Kidney (tissue), 13 donors: ENCODE measurements at regions not wholly inside any gene's neighbourhood (a gene's known extent, or its start where the extent isn't known, plus 50 kb on each side); places are given as distances from the start of the nearest gene placed in this dataset.
A peak's percentile ranks its signal among the peaks of the same experiment; 100 is the strongest.

ENCODE experiments used
- DNase-seq, 5 donors: peaks; one replicate each; pipeline ENCODE4 v3.0.0-alpha.2; 2013 to 2020
- FAIRE-seq: peaks from 2 replicates; lab custom pipeline; 2012; peaks lifted over from hg19 to GRCh38; lab: Jason Lieb, UNC
- H3K27ac ChIP-seq, 2 donors: one replicate each; pipeline ENCODE4 v1.7.0; 2013; ENCODE audit warnings: low read depth in 2 of 2, low read length in 2 of 2, inconsistent platforms in 1 of 2
- H3K27me3 ChIP-seq: one replicate; pipeline ENCODE4 v1.7.1; 2013; ENCODE audit warnings: low read length, inconsistent platforms; ENCODE audit not compliant: control insufficient read depth, insufficient read depth
- H3K36me3 ChIP-seq, 3 donors: one replicate each; pipeline versions ENCODE4 v1.7.0 to v1.7.1; 2013; ENCODE audit warnings: low read length in 3 of 3, control low read depth in 1 of 3, inconsistent platforms in 1 of 3; ENCODE audit not compliant: insufficient read depth in 3 of 3, control insufficient read depth in 2 of 3
- H3K4me1 ChIP-seq, 3 donors: one replicate each; pipeline versions ENCODE4 v1.7.0 to v1.7.1; 2013; ENCODE audit warnings: low read length in 3 of 3, inconsistent platforms in 1 of 3, low read depth in 1 of 3; ENCODE audit not compliant: control insufficient read depth in 2 of 3, insufficient read depth in 2 of 3
- H3K4me3 ChIP-seq, 3 donors: one replicate each; pipeline versions ENCODE4 v1.7.0 to v1.8.1; 2013; ENCODE audit warnings: low read length in 3 of 3, control low read depth in 1 of 3, inconsistent platforms in 1 of 3
- H3K9ac ChIP-seq, 3 donors: one replicate each; pipeline versions ENCODE4 v1.7.0 to v1.7.1; 2013; ENCODE audit warnings: low read length in 3 of 3, control low read depth in 1 of 3, inconsistent platforms in 1 of 3
- H3K9me3 ChIP-seq, 3 donors: one replicate each; pipeline versions ENCODE4 v1.7.0 to v1.7.1; 2013; ENCODE audit warnings: low read length in 3 of 3, control low read depth in 1 of 3, inconsistent platforms in 1 of 3; ENCODE audit not compliant: control insufficient read depth in 2 of 3, insufficient read depth in 1 of 3
- CTCF ChIP-seq: IDR thresholded peaks from 3 replicates; pipeline ENCODE4 v1.5.1; 2012; ENCODE audit warnings: mild to moderate bottlenecking, moderate library complexity, borderline replicate concordance; ENCODE audit not compliant: insufficient read depth; ENCODE audit errors: extremely low read depth
- intact Hi-C: fragments of 100-400 bp; cut with DNase I; formaldehyde crosslinking; loops from one replicate; pipeline ENCODE4 v1.11.1; 2022
- donor health status: control.
- donor health status: control.
- donor health status: control.
- donor health status: control.
- donor health status: control.
- donor health status: DM: yes; HTN: yes; CAD: no.
- donor health status: Normal renal cell carcinoma (clear cell type).

GRCh38 chr13:64075543-64076271 lies 2660.1 kb upstream of the PCDH20 start:
- H3K9me3 ChIP-seq, result no peaks in the 10 kb centered on the region
- no peaks in the 10 kb centered on the region for H3K27me3 ChIP-seq
- DNase-seq, result peak in 1 of 5 donors; percentile 66
- H3K4me3 ChIP-seq, result no peak overlapping the region
- H3K36me3 ChIP-seq, result no peaks in the 10 kb centered on the region
- H3K4me1 ChIP-seq, result no peaks in the 10 kb centered on the region
- no peak for FAIRE-seq
- no peak overlapping the region for H3K9ac ChIP-seq
- intact Hi-C loops, result no loop called here
- no peak for TF ChIP-seq CTCF
- no peak overlapping the region for H3K27ac ChIP-seq

GRCh38 chr13:64074971-64075474 lies 2659.4 kb upstream of the PCDH20 start:
- no peaks in the 10 kb centered on the region for H3K36me3 ChIP-seq
- H3K4me3 ChIP-seq, result no peak overlapping the region
- intact Hi-C loops, result no loop called here
- FAIRE-seq (no peak), DNase-seq (no peak)
- no peak overlapping the region for H3K27ac ChIP-seq
- TF ChIP-seq CTCF, result no peak
- H3K4me1 ChIP-seq, result no peaks in the 10 kb centered on the region
- H3K9ac ChIP-seq, result no peak overlapping the region
- H3K27me3 ChIP-seq, result no peaks in the 10 kb centered on the region
- H3K9me3 ChIP-seq, result no peaks in the 10 kb centered on the region

- intact Hi-C loops, result no loop called here
- H3K36me3 ChIP-seq, result no peaks in the 10 kb centered on the region
- no peaks in the 10 kb centered on the region for H3K9me3 ChIP-seq
- FAIRE-seq (no peak), DNase-seq (no peak)
- H3K4me3 ChIP-seq, result no peak overlapping the region
- H3K4me1 ChIP-seq, result no peaks in the 10 kb centered on the region
- H3K27ac ChIP-seq, result no peak overlapping the region
- no peak for TF ChIP-seq CTCF
- no peaks in the 10 kb centered on the region for H3K27me3 ChIP-seq
- H3K9ac ChIP-seq, result no peak overlapping the region
Observed at GRCh38 chr13:64073203-64073602, 2657.6 kb upstream of the PCDH20 start.

- TF ChIP-seq CTCF, result no peak
- FAIRE-seq, result no peak
Observed at GRCh38 chr13:64071352-64071751, 2655.7 kb upstream of the PCDH20 start.

More at GRCh38 chr13:64071352-64071751, 2655.7 kb upstream of the PCDH20 start:
- Histone ChIP-seq H3K27me3 (no peaks in the 10 kb centered on the region), H3K9ac (no peak overlapping the region), H3K4me1 (no peaks in the 10 kb centered on the region), H3K4me3 (no peak overlapping the region), H3K36me3 (no peaks in the 10 kb centered on the region), H3K27ac (no peak overlapping the region), H3K9me3 (no peaks in the 10 kb centered on the region)
- no peak for DNase-seq
- intact Hi-C loops, result no loop called here
